ENCODE measurements at regions not wholly inside any gene's neighbourhood (a gene's known extent, or its start where the extent isn't known, plus 50 kb on each side); places are given as distances from the start of the nearest gene placed in this dataset.

- no peak for DNase-seq
- Mint-ChIP-seq H3K27me3 (no peaks in the 10 kb centered on the region), H3K36me3 (ENCODE audit: low read depth) (peaks cover 7% of the 10 kb centered on the region), H3K4me1 (ENCODE audit: low read depth) (no peaks in the 10 kb centered on the region), H3K4me3 (no peak overlapping the region), H3K27ac (no peak overlapping the region), H3K9me3 (peaks cover 55% of the 10 kb centered on the region)
- no peak for ATAC-seq
- CTCF ChIA-PET = no interaction called here
- no peak for TF ChIP-seq CTCF (IDR thresholded peaks at IDR 0.05)
- intact Hi-C loops (cut with micrococcal nuclease) = no loop called here
- POLR2A ChIA-PET = no interaction called here
Measured at GRCh38 chr19:27844261-27844660, 1368.7 kb downstream of the UQCRFS1 start.

- peaks cover 55% of the 10 kb centered on the region for H3K9me3 Mint-ChIP-seq
- POLR2A ChIA-PET = no interaction called here
- no peaks in the 10 kb centered on the region for H3K4me1 Mint-ChIP-seq (ENCODE audit: low read depth)
- H3K27ac Mint-ChIP-seq = no peak overlapping the region
- no peaks in the 10 kb centered on the region for H3K27me3 Mint-ChIP-seq
- ATAC-seq (no peak), DNase-seq (no peak)
- no peak overlapping the region for H3K4me3 Mint-ChIP-seq
- CTCF ChIA-PET = no interaction called here
- intact Hi-C loops (cut with micrococcal nuclease) = no loop called here
- H3K36me3 Mint-ChIP-seq (ENCODE audit: low read depth) = peaks cover 7% of the 10 kb centered on the region
- no peak for TF ChIP-seq CTCF (IDR thresholded peaks at IDR 0.05)
Measured at GRCh38 chr19:27843861-27844260, 1369.1 kb downstream of the UQCRFS1 start.

- Mint-ChIP-seq H3K36me3 (ENCODE audit: low read depth) (peaks cover 12% of the 10 kb centered on the region), H3K9me3 (peaks cover 24% of the 10 kb centered on the region), H3K4me1 (ENCODE audit: low read depth) (no peaks in the 10 kb centered on the region), H3K4me3 (no peak overlapping the region), H3K27ac (no peak overlapping the region), H3K27me3 (no peaks in the 10 kb centered on the region)
- ChIA-PET CTCF (no interaction called here), POLR2A (no interaction called here)
- no peak for DNase-seq
- no peak for TF ChIP-seq CTCF (IDR thresholded peaks at IDR 0.05)
- ATAC-seq = no peak
- intact Hi-C loops (cut with micrococcal nuclease) = no loop called here
Measured at GRCh38 chr19:27833031-27833430, 1379.9 kb downstream of the UQCRFS1 start.

GRCh38 chr19:27828829-27829228, 1384.1 kb downstream of the UQCRFS1 start:
- no peaks in the 10 kb centered on the region for H3K27me3 Mint-ChIP-seq
- ATAC-seq = no peak
- intact Hi-C loops (cut with micrococcal nuclease) = no loop called here
- no peak overlapping the region for H3K27ac Mint-ChIP-seq
- H3K4me3 Mint-ChIP-seq = no peak overlapping the region
- no peaks in the 10 kb centered on the region for H3K4me1 Mint-ChIP-seq (ENCODE audit: low read depth)
- peaks cover 13% of the 10 kb centered on the region for H3K36me3 Mint-ChIP-seq (ENCODE audit: low read depth)
- no peak for DNase-seq
- POLR2A ChIA-PET = no interaction called here
- peaks cover 29% of the 10 kb centered on the region for H3K9me3 Mint-ChIP-seq
- CTCF ChIA-PET = no interaction called here
- no peak for TF ChIP-seq CTCF (IDR thresholded peaks at IDR 0.05)

- POLR2A ChIA-PET = no interaction called here
- Mint-ChIP-seq H3K4me3 (no peak overlapping the region), H3K9me3 (peaks cover 34% of the 10 kb centered on the region), H3K4me1 (ENCODE audit: low read depth) (no peaks in the 10 kb centered on the region), H3K27me3 (no peaks in the 10 kb centered on the region), H3K27ac (no peak overlapping the region), H3K36me3 (ENCODE audit: low read depth) (peaks cover 18% of the 10 kb centered on the region)
- CTCF ChIA-PET = no interaction called here
- TF ChIP-seq CTCF (IDR thresholded peaks at IDR 0.05) = no peak
- ATAC-seq (no peak), DNase-seq (no peak)
- intact Hi-C loops (cut with micrococcal nuclease) = no loop called here
Measured at GRCh38 chr19:27824108-27824507, 1388.8 kb downstream of the UQCRFS1 start.

Measured in activated CD8-positive, alpha-beta T cell treated with anti-CD3 and anti-CD28 coated beads for 36 hours (primary cell).